ENCODE measurements at regions not wholly inside any gene's neighbourhood (a gene's known extent, or its start where the extent isn't known, plus 50 kb on each side); places are given as distances from the start of the nearest gene placed in this dataset. TPM values are rescaled to one million over a fixed set of nuclear protein-coding genes. Genes with fewer than 3 reads are reported as not detected.

Small RNA genes lying in the stretch of these regions (small RNA-seq; reads per million reads assigned to genes)
- gene MIR3679 (ENCODE audit: low replicate concordance) = not detected
